ENCODE measurements at regions not wholly inside any gene's neighbourhood (a gene's known extent, or its start where the extent isn't known, plus 50 kb on each side); places are given as distances from the start of the nearest gene placed in this dataset.

GRCh38 chr5:3364433-3364832 is 231.2 kb upstream of the IRX1 start:
- DNase-seq (ENCODE audit: low spot score) (no peak), ATAC-seq (no peak)
- H3K4me3 ChIP-seq = no peak overlapping the region
- no peak overlapping the region for H3K27ac ChIP-seq (ENCODE audit: low read depth)
- no peaks in the 10 kb centered on the region for H3F3A ChIP-seq (replicated peaks; ENCODE audit: low read depth)
- TF ChIP-seq CTCF (conservative IDR thresholded peaks at IDR 0.05; ENCODE audit: low read depth in 2 of 2) (no peak), POLR2AphosphoS5 (IDR thresholded peaks at IDR 0.05; ENCODE audit: low read depth) (no peak), REST (IDR thresholded peaks at IDR 0.05; ENCODE audit: unreplicated experiment) (no peak), STAT1 (IDR thresholded peaks at IDR 0.05; ENCODE audit: unreplicated experiment) (no peak), JUNB (IDR thresholded peaks at IDR 0.05; ENCODE audit: unreplicated experiment) (no peak), CREB1 (CRISPR knock-in tag; IDR thresholded peaks at IDR 0.05; ENCODE audit: low read depth) (no peak)
- peaks cover 5% of the 10 kb centered on the region; the same call in 1 of the 2 replicates for H3K9me2 ChIP-seq (ENCODE audit: insufficient read depth)
- Mint-ChIP-seq H3K4me1 (peaks cover 3% of the 10 kb centered on the region; the same call in 1 of the 3 replicates), H3K27me3 (ENCODE audit: insufficient read depth, low read depth, poor library complexity) (peaks cover 2% of the 10 kb centered on the region), H3K9me3 (peaks cover 7% of the 10 kb centered on the region), H3K4me3 (no peak overlapping the region), H3K36me3 (ENCODE audit: low read depth) (no peaks in the 10 kb centered on the region), H3K27ac (no peak overlapping the region)
- H3K36me3 ChIP-seq (ENCODE audit: insufficient read depth) = no peaks in the 10 kb centered on the region
- no peaks in the 10 kb centered on the region for H3K27me3 ChIP-seq (ENCODE audit: insufficient read depth)
- H4K20me1 ChIP-seq (replicated peaks; ENCODE audit: insufficient read depth) = no peaks in the 10 kb centered on the region
- no peaks in the 10 kb centered on the region for H3K4me1 ChIP-seq (ENCODE audit: insufficient read depth)
- H3K4me2 ChIP-seq = no peak overlapping the region
- H2AFZ ChIP-seq = no peak overlapping the region
- H3K79me2 ChIP-seq (replicated peaks; ENCODE audit: insufficient read depth) = no peaks in the 10 kb centered on the region

- Histone ChIP-seq H3K79me2 (replicated peaks; ENCODE audit: insufficient read depth) (no peaks in the 10 kb centered on the region), H3K27me3 (ENCODE audit: insufficient read depth) (no peaks in the 10 kb centered on the region), H3K4me3 (no peak overlapping the region), H3F3A (replicated peaks; ENCODE audit: low read depth) (no peaks in the 10 kb centered on the region), H3K4me2 (no peak overlapping the region), H4K20me1 (replicated peaks; ENCODE audit: insufficient read depth) (no peaks in the 10 kb centered on the region), H3K9me2 (ENCODE audit: insufficient read depth) (peaks cover 5% of the 10 kb centered on the region; the same call in 1 of the 2 replicates), H3K27ac (ENCODE audit: low read depth) (no peak overlapping the region), H2AFZ (no peak overlapping the region), H3K36me3 (ENCODE audit: insufficient read depth) (no peaks in the 10 kb centered on the region), H3K4me1 (ENCODE audit: insufficient read depth) (no peaks in the 10 kb centered on the region)
- peaks cover 7% of the 10 kb centered on the region for H3K9me3 Mint-ChIP-seq
- DNase-seq (ENCODE audit: low spot score) (no peak), ATAC-seq (no peak)
- peaks cover 3% of the 10 kb centered on the region; the same call in 1 of the 3 replicates for H3K4me1 Mint-ChIP-seq
- no peaks in the 10 kb centered on the region for H3K36me3 Mint-ChIP-seq (ENCODE audit: low read depth)
- no peak overlapping the region for H3K27ac Mint-ChIP-seq
- peaks cover 2% of the 10 kb centered on the region for H3K27me3 Mint-ChIP-seq (ENCODE audit: insufficient read depth, low read depth, poor library complexity)
- no peak overlapping the region for H3K4me3 Mint-ChIP-seq
- no peak for TF ChIP-seq ZNF462 (CRISPR knock-in tag; IDR thresholded peaks at IDR 0.05)
- no peak for TF ChIP-seq ZNF331 (CRISPR knock-in tag; IDR thresholded peaks at IDR 0.05; ENCODE audit: low read depth)
- TF ChIP-seq EZH2 (IDR thresholded peaks at IDR 0.05; ENCODE audit: low read depth, unreplicated experiment) = no peak
- TF ChIP-seq NANOG (IDR thresholded peaks at IDR 0.05; ENCODE audit: borderline replicate concordance) = no peak
Measured at GRCh38 chr5:3362606-3362910, 233.1 kb upstream of the IRX1 start.
